Colon (tissue), 2 donors: ENCODE measurements at regions not wholly inside any gene's neighbourhood (a gene's known extent, or its start where the extent isn't known, plus 50 kb on each side); places are given as distances from the start of the nearest gene placed in this dataset.

Source experiments
- FAIRE-seq: peaks from 2 replicates; lab custom pipeline; 2012; peaks lifted over from hg19 to GRCh38; lab: Jason Lieb, UNC
- donor health status: control.
- donor health status: control.

- no peak for FAIRE-seq
Measured at GRCh38 chr3:95939235-95939809, 875.1 kb upstream of the EPHA6 start.

GRCh38 chr3:95965704-95966336 lies 848.6 kb upstream of the EPHA6 start:
- no peak for FAIRE-seq

- no peak for FAIRE-seq
Measured at GRCh38 chr3:95971573-95971972, 842.8 kb upstream of the EPHA6 start.

GRCh38 chr3:95994338-95994737 lies 820.1 kb upstream of the EPHA6 start:
- FAIRE-seq = no peak

GRCh38 chr3:96000966-96001365 lies 813.4 kb upstream of the EPHA6 start:
- no peak for FAIRE-seq

GRCh38 chr3:96007650-96008195 lies 806.7 kb upstream of the EPHA6 start:
- FAIRE-seq = no peak

- FAIRE-seq = no peak
Measured at GRCh38 chr3:96012939-96013338, 801.5 kb upstream of the EPHA6 start.

GRCh38 chr3:96017556-96017955 lies 796.8 kb upstream of the EPHA6 start:
- FAIRE-seq = no peak

GRCh38 chr3:96022676-96023075 lies 791.7 kb upstream of the EPHA6 start:
- FAIRE-seq = no peak

GRCh38 chr3:96027718-96028117 lies 786.7 kb upstream of the EPHA6 start:
- no peak for FAIRE-seq

GRCh38 chr3:96039632-96040031 lies 774.8 kb upstream of the EPHA6 start:
- FAIRE-seq = no peak

GRCh38 chr3:96059301-96059700 lies 755.1 kb upstream of the EPHA6 start:
- FAIRE-seq = no peak

GRCh38 chr3:96069065-96069464 lies 745.3 kb upstream of the EPHA6 start:
- FAIRE-seq = no peak

- no peak for FAIRE-seq
Measured at GRCh38 chr3:96070678-96071077, 743.7 kb upstream of the EPHA6 start.

GRCh38 chr3:96071097-96071496 lies 743.3 kb upstream of the EPHA6 start:
- FAIRE-seq = no peak

GRCh38 chr3:96072226-96072625 lies 742.2 kb upstream of the EPHA6 start:
- no peak for FAIRE-seq

GRCh38 chr3:96083610-96084009 lies 730.8 kb upstream of the EPHA6 start:
- FAIRE-seq = no peak

GRCh38 chr3:96086018-96086417 lies 728.4 kb upstream of the EPHA6 start:
- FAIRE-seq = no peak

- FAIRE-seq = no peak
Measured at GRCh38 chr3:96101006-96101560, 713.3 kb upstream of the EPHA6 start.

GRCh38 chr3:96106701-96107100 lies 707.7 kb upstream of the EPHA6 start:
- FAIRE-seq = no peak
